ENCODE measurements at regions not wholly inside any gene's neighbourhood (a gene's known extent, or its start where the extent isn't known, plus 50 kb on each side); places are given as distances from the start of the nearest gene placed in this dataset.

GRCh38 chr12:28027328-28027727 is 54.8 kb upstream of the PTHLH start:
- no peak for TF ChIP-seq RXRA (IDR thresholded peaks at IDR 0.05; ENCODE audit: borderline replicate concordance, low read depth)
- no peak for TF ChIP-seq ZBTB33 (IDR thresholded peaks at IDR 0.05; ENCODE audit: borderline replicate concordance, low read depth)
- no peak for TF ChIP-seq CTCF (IDR thresholded peaks at IDR 0.05)
- TF ChIP-seq POLR2AphosphoS5 (IDR thresholded peaks at IDR 0.05; ENCODE audit: low read depth, low read length) = no peak
- TF ChIP-seq ELF1 (IDR thresholded peaks at IDR 0.05) = no peak
- TF ChIP-seq EP300 (IDR thresholded peaks at IDR 0.05; ENCODE audit: borderline replicate concordance in 1 of 2, low read depth in 1 of 2, low read length in 1 of 2) = no peak
- TF ChIP-seq CHD2 (IDR thresholded peaks at IDR 0.05; ENCODE audit: low read length, partially characterized antibody) = no peak
- TF ChIP-seq FOXM1 (IDR thresholded peaks at IDR 0.05; ENCODE audit: low read depth) = no peak
